WTC11 (cell line): ENCODE measurements at regions not wholly inside any gene's neighbourhood (a gene's known extent, or its start where the extent isn't known, plus 50 kb on each side); places are given as distances from the start of the nearest gene placed in this dataset.

ENCODE experiments used
- ATAC-seq: fragments of 200-7000 bp; cut with Tn5 transposase; 2 replicates; pipeline ENCODE4 v1.10.0; 2021; ENCODE audit warnings: mild to moderate bottlenecking, moderate library complexity
- CTCF ChIA-PET: fragments of 300-600 bp; sonication (Branson Sonifier 250); formaldehyde crosslinking; loops from one replicate; lab custom pipeline; 2021; ENCODE audit warnings: antibody characterized with exemption; lab: Charles Lee
- POLR2A ChIA-PET: fragments of 350-600 bp; sonication (Branson Sonifier 250); formaldehyde crosslinking; loops from one replicate; lab custom pipeline; 2021; ENCODE audit warnings: antibody characterized with exemption; lab: Charles Lee
- DNase-seq: peaks from one replicate; pipeline ENCODE4 v3.0.0; 2021; ENCODE audit warnings: low spot score
- H3K27ac Mint-ChIP-seq: 2 replicates; pipeline ENCODE4 v1.8.0; 2021; ENCODE audit warnings: mixed read lengths
- H3K27me3 Mint-ChIP-seq: 2 replicates; pipeline ENCODE4 v1.8.0; 2021; ENCODE audit warnings: low read depth, mild to moderate bottlenecking, moderate library complexity, mixed read lengths
- H3K36me3 Mint-ChIP-seq: 2 replicates; pipeline ENCODE4 v1.8.0; 2021; ENCODE audit warnings: mixed read lengths
- H3K4me1 Mint-ChIP-seq: 2 replicates; pipeline ENCODE4 v1.8.0; 2022; ENCODE audit warnings: mixed read lengths
- H3K4me3 Mint-ChIP-seq: 2 replicates; pipeline ENCODE4 v1.8.0; 2021; ENCODE audit warnings: mild to moderate bottlenecking, moderate library complexity, mixed read lengths
- H3K9me3 Mint-ChIP-seq: 2 replicates; pipeline ENCODE4 v1.8.0; 2021; ENCODE audit warnings: mixed read lengths
- CREB1 ChIP-seq: sonication (generic); formaldehyde crosslinking; IDR thresholded peaks from 2 replicates; pipeline ENCODE4 v1.8.0; 2023; ENCODE audit warnings: mild to moderate bottlenecking, missing genetic modification reagents
- EMX1 ChIP-seq: fragments of 250-450 bp; sonication (Bioruptor Pico); IDR thresholded peaks from 2 replicates; pipeline ENCODE4 v1.8.0; 2021; ENCODE audit warnings: mild to moderate bottlenecking
- HMGA2 ChIP-seq: fragments of 250-450 bp; sonication (Bioruptor Pico); IDR thresholded peaks from 2 replicates; pipeline ENCODE4 v1.4.0; 2021; ENCODE audit warnings: mild to moderate bottlenecking, moderate library complexity
- IRF2 ChIP-seq: sonication (generic); formaldehyde crosslinking; IDR thresholded peaks from 2 replicates; pipeline ENCODE4 v1.8.0; 2022; ENCODE audit warnings: low read depth, missing genetic modification reagents, borderline replicate concordance
- NFATC4 ChIP-seq: fragments of 250-450 bp; sonication (Bioruptor Pico); IDR thresholded peaks from 2 replicates; pipeline ENCODE4 v1.9.0; 2021; ENCODE audit warnings: mild to moderate bottlenecking
- SP1 ChIP-seq: sonication (generic); formaldehyde crosslinking; conservative IDR thresholded peaks from 2 replicates; pipeline ENCODE4 v1.8.1; 2022; ENCODE audit warnings: missing genetic modification reagents
- TP53 ChIP-seq: sonication (generic); formaldehyde crosslinking; IDR thresholded peaks from 2 replicates; pipeline ENCODE4 v1.8.1; 2023; ENCODE audit warnings: mild to moderate bottlenecking, missing genetic modification reagents
- ZBTB21 ChIP-seq: sonication (generic); formaldehyde crosslinking; IDR thresholded peaks from 2 replicates; pipeline ENCODE4 v1.8.1; 2023; ENCODE audit warnings: mild to moderate bottlenecking, missing genetic modification reagents, borderline replicate concordance
- ZNF219 ChIP-seq: sonication (generic); formaldehyde crosslinking; IDR thresholded peaks from 2 replicates; pipeline ENCODE4 v1.8.0; 2023; ENCODE audit warnings: missing genetic modification reagents, mild to moderate bottlenecking, borderline replicate concordance
- ZNF317 ChIP-seq: sonication (generic); formaldehyde crosslinking; IDR thresholded peaks from 2 replicates; pipeline ENCODE4 v1.8.1; 2023; ENCODE audit warnings: low read depth, mild to moderate bottlenecking, moderate library complexity, missing genetic modification reagents, borderline replicate concordance
- ZNF396 ChIP-seq: fragments of 250-450 bp; sonication (Bioruptor Pico); IDR thresholded peaks from 2 replicates; pipeline ENCODE4 v1.8.0; 2021; ENCODE audit warnings: mild to moderate bottlenecking, moderate library complexity, borderline replicate concordance
- ZNF416 ChIP-seq: fragments of 250-450 bp; sonication (Bioruptor Pico); IDR thresholded peaks from 2 replicates; pipeline ENCODE4 v1.9.0; 2021; ENCODE audit warnings: mild to moderate bottlenecking, inconsistent platforms
- ZNF512 ChIP-seq: sonication (generic); formaldehyde crosslinking; IDR thresholded peaks from 2 replicates; pipeline ENCODE4 v1.8.1; 2022; ENCODE audit warnings: missing genetic modification reagents, borderline replicate concordance
- TF ChIP-seq, protein P1 (sequence below): sonication (generic); formaldehyde crosslinking; IDR thresholded peaks from 2 replicates; pipeline ENCODE4 v1.8.1; 2023; ENCODE audit warnings: mild to moderate bottlenecking, missing genetic modification reagents
- TF ChIP-seq, protein P2 (sequence below): sonication (generic); formaldehyde crosslinking; IDR thresholded peaks from 2 replicates; pipeline ENCODE4 v1.8.1; 2023; ENCODE audit warnings: mild to moderate bottlenecking, moderate library complexity, missing genetic modification reagents
- TF ChIP-seq, protein P3 (sequence below): sonication (generic); formaldehyde crosslinking; IDR thresholded peaks from 2 replicates; pipeline ENCODE4 v1.8.0; 2023; ENCODE audit warnings: missing genetic modification reagents, mild to moderate bottlenecking, borderline replicate concordance
- TF ChIP-seq, protein P4 (sequence below): sonication (generic); formaldehyde crosslinking; IDR thresholded peaks from 2 replicates; pipeline ENCODE4 v1.8.0; 2022; ENCODE audit warnings: mild to moderate bottlenecking, missing genetic modification reagents

DNA sequence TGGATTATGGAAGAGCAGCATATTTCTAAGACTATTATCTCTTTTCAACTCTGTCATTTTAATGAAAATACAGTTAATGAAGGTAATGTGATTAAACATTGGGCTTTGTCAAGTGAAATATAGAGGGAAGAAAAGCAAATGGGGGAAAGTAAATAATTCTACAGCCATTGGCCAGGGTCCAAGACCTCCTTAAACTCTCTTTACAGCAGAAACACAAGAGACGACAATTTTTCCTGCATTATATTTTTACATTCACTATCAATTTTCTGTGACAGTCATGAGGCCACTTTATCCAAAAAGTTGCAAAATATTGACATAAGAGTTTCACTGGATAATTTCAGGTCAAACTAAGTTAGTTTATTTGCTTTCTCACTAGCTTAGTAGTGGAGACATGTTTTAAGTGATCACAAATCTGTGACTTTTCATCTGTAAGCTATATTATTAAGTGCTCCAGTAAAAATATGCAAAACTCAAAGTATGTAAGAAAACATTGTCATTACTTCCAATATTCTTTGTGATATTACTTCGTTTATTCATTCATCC lies 385.9 kb upstream of the DPH6 start:
- Mint-ChIP-seq H3K27ac (no peak overlapping the region), H3K4me3 (no peak overlapping the region), H3K27me3 (no peaks in the 10 kb centered on the region), H3K4me1 (no peaks in the 10 kb centered on the region), H3K36me3 (no peaks in the 10 kb centered on the region), H3K9me3 (no peaks in the 10 kb centered on the region)
- DNase-seq (no peak), ATAC-seq (no peak)
- no peak for TF ChIP-seq ZNF317 (CRISPR knock-in tag)
- TF ChIP-seq NFATC4 (CRISPR knock-in tag) = no peak
- TF ChIP-seq ZBTB21 (CRISPR knock-in tag) = no peak
- TF ChIP-seq, protein P1, sequence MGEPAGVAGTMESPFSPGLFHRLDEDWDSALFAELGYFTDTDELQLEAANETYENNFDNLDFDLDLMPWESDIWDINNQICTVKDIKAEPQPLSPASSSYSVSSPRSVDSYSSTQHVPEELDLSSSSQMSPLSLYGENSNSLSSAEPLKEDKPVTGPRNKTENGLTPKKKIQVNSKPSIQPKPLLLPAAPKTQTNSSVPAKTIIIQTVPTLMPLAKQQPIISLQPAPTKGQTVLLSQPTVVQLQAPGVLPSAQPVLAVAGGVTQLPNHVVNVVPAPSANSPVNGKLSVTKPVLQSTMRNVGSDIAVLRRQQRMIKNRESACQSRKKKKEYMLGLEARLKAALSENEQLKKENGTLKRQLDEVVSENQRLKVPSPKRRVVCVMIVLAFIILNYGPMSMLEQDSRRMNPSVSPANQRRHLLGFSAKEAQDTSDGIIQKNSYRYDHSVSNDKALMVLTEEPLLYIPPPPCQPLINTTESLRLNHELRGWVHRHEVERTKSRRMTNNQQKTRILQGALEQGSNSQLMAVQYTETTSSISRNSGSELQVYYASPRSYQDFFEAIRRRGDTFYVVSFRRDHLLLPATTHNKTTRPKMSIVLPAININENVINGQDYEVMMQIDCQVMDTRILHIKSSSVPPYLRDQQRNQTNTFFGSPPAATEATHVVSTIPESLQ (CRISPR knock-in tag) = no peak
- no peak for TF ChIP-seq ZNF219 (CRISPR knock-in tag)
- TF ChIP-seq, protein P2, sequence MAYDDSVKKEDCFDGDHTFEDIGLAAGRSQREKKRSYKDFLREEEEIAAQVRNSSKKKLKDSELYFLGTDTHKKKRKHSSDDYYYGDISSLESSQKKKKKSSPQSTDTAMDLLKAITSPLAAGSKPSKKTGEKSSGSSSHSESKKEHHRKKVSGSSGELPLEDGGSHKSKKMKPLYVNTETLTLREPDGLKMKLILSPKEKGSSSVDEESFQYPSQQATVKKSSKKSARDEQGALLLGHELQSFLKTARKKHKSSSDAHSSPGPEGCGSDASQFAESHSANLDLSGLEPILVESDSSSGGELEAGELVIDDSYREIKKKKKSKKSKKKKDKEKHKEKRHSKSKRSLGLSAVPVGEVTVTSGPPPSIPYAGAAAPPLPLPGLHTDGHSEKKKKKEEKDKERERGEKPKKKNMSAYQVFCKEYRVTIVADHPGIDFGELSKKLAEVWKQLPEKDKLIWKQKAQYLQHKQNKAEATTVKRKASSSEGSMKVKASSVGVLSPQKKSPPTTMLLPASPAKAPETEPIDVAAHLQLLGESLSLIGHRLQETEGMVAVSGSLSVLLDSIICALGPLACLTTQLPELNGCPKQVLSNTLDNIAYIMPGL (CRISPR knock-in tag) = no peak
- no peak for TF ChIP-seq IRF2 (CRISPR knock-in tag)
- no peak for TF ChIP-seq EMX1
- no peak for TF ChIP-seq CREB1 (CRISPR knock-in tag)
- no peak for TF ChIP-seq ZNF416 (CRISPR knock-in tag)
- TF ChIP-seq SP1 (CRISPR knock-in tag) = no peak
- no peak for TF ChIP-seq ZNF512 (CRISPR knock-in tag)
- TF ChIP-seq, protein P3, sequence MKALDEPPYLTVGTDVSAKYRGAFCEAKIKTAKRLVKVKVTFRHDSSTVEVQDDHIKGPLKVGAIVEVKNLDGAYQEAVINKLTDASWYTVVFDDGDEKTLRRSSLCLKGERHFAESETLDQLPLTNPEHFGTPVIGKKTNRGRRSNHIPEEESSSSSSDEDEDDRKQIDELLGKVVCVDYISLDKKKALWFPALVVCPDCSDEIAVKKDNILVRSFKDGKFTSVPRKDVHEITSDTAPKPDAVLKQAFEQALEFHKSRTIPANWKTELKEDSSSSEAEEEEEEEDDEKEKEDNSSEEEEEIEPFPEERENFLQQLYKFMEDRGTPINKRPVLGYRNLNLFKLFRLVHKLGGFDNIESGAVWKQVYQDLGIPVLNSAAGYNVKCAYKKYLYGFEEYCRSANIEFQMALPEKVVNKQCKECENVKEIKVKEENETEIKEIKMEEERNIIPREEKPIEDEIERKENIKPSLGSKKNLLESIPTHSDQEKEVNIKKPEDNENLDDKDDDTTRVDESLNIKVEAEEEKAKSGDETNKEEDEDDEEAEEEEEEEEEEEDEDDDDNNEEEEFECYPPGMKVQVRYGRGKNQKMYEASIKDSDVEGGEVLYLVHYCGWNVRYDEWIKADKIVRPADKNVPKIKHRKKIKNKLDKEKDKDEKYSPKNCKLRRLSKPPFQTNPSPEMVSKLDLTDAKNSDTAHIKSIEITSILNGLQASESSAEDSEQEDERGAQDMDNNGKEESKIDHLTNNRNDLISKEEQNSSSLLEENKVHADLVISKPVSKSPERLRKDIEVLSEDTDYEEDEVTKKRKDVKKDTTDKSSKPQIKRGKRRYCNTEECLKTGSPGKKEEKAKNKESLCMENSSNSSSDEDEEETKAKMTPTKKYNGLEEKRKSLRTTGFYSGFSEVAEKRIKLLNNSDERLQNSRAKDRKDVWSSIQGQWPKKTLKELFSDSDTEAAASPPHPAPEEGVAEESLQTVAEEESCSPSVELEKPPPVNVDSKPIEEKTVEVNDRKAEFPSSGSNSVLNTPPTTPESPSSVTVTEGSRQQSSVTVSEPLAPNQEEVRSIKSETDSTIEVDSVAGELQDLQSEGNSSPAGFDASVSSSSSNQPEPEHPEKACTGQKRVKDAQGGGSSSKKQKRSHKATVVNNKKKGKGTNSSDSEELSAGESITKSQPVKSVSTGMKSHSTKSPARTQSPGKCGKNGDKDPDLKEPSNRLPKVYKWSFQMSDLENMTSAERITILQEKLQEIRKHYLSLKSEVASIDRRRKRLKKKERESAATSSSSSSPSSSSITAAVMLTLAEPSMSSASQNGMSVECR (CRISPR knock-in tag) = no peak
- POLR2A ChIA-PET = interaction anchor here (0.6 kb wide), 1 partner anchor 433 kb away, joined by 6 read pairs; no protein-coding TSS in a partner anchor
- CTCF ChIA-PET = no interaction called here

- no peak for DNase-seq
- Mint-ChIP-seq H3K9me3 (no peaks in the 10 kb centered on the region), H3K27ac (no peak overlapping the region), H3K27me3 (no peaks in the 10 kb centered on the region), H3K4me1 (no peaks in the 10 kb centered on the region), H3K36me3 (no peaks in the 10 kb centered on the region), H3K4me3 (no peak overlapping the region)
- ATAC-seq = no peak
- ChIA-PET POLR2A (interaction anchor here (0.6 kb wide), 1 partner anchor 434 kb away, joined by 6 read pairs; no protein-coding TSS in a partner anchor), CTCF (no interaction called here)
- TF ChIP-seq, protein P4, sequence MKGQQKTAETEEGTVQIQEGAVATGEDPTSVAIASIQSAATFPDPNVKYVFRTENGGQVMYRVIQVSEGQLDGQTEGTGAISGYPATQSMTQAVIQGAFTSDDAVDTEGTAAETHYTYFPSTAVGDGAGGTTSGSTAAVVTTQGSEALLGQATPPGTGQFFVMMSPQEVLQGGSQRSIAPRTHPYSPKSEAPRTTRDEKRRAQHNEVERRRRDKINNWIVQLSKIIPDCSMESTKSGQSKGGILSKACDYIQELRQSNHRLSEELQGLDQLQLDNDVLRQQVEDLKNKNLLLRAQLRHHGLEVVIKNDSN (CRISPR knock-in tag) = no peak
- TF ChIP-seq HMGA2 (CRISPR knock-in tag) (no peak), TP53 (CRISPR knock-in tag) (no peak), ZNF396 (CRISPR knock-in tag) (no peak)
Observed at GRCh38 chr15:35932531-35932930, 386.6 kb upstream of the DPH6 start.
